ENCODE measurements at regions not wholly inside any gene's neighbourhood (a gene's known extent, or its start where the extent isn't known, plus 50 kb on each side); places are given as distances from the start of the nearest gene placed in this dataset.

DNA sequence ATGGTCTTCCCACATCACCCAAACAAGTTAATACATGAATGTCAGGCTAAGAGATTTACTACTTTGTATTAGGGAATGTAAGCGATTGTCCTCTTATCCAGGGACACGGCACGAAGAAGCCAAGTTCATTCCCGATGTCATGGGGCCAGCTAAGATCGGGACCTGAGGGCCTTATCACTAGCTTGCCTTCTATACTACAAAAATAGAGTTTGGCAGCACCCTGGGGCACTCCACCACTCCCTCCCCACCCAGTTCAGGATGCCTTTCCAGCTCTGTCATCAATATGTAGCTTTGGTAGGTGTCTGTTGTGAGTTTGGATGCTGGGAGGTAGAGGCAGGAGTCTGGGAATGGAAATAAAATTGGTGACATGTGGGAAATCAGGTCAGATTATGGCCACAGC, 197.5 kb downstream of the ATG4C start:
- DNase-seq (ENCODE audit: low spot score), result no peak

- no peak for DNase-seq (ENCODE audit: low spot score)
These were observed 204.9 kb downstream of the ATG4C start for GRCh38 chr1:62988867-62989266.

- DNase-seq (ENCODE audit: low spot score), result no peak
These were observed 205.6 kb downstream of the ATG4C start for GRCh38 chr1:62989497-62989896.

DNA sequence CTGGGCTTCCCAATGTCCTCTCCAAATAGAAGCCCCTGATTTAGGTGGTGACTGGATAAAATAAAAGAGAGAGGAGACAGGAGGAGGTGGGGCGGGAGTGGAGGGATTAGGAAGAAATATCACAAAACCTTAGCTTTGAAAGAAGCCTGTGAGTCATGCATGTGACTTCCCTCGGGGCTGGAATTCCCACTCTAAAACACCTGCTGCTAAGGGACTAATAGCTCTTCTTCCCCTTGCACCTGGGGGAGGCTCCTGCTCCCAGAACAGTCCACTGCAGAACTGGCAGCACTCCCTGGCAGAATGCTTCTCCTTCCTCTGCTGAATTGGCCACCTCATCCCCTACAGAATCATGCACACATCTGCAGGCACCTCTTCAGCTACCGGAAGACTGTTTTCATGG, 207.2 kb downstream of the ATG4C start:
- no peak for DNase-seq (ENCODE audit: low spot score)

- DNase-seq (ENCODE audit: low spot score), result no peak
These were observed 209.9 kb downstream of the ATG4C start for GRCh38 chr1:62993844-62994243.

DNA sequence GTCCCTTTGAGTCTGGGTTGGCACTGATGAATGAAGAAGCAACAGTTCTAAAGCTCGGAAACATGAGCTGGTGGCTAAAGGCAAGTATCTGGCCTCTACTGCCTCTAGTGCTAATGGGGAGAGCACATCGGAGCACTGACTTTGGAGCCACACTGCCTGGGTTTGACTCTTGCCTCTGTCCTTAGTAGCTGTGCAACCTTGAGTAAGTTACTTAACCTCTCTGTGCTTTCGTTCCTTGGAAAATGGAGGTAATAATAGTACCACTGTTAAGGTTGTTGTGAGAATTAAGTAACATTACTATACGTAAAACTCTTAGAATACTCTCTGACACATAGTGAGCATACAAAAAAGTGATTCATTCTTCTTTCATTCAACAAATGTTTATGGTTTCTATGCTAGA, 211.2 kb downstream of the ATG4C start:
- no peak for DNase-seq (ENCODE audit: low spot score)

GRCh38 chr1:62997884-62998283, 214.0 kb downstream of the ATG4C start:
- DNase-seq (ENCODE audit: low spot score), result no peak

- DNase-seq (ENCODE audit: low spot score), result no peak
These were observed 215.1 kb downstream of the ATG4C start for GRCh38 chr1:62998845-62999649.

GRCh38 chr1:63000508-63000907, 216.6 kb downstream of the ATG4C start:
- peak; percentile 36 for DNase-seq (ENCODE audit: low spot score)

- peak; percentile 64 for DNase-seq (ENCODE audit: low spot score)
These were observed 220.9 kb downstream of the ATG4C start for GRCh38 chr1:63004868-63005267.

DNA sequence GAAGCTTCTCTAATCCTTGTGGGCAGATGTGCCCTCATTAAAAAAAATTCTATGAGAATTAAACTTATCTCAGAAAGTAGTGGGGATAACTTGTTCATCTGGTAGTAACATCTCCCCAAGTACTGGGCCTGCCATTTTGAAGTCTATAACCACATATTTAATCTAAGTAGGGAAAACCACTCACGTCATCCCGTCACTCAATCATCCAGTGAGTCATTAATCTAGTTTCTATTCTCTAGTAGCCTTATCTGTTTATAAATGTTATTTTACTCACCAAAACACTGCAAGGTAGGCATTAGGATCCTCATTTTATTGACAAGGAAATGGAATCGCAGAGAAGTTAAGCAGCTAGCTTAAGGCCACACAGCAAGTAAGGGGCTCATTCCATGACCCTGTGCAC, 221.9 kb downstream of the ATG4C start:
- DNase-seq (ENCODE audit: low spot score), result no peak

DNA sequence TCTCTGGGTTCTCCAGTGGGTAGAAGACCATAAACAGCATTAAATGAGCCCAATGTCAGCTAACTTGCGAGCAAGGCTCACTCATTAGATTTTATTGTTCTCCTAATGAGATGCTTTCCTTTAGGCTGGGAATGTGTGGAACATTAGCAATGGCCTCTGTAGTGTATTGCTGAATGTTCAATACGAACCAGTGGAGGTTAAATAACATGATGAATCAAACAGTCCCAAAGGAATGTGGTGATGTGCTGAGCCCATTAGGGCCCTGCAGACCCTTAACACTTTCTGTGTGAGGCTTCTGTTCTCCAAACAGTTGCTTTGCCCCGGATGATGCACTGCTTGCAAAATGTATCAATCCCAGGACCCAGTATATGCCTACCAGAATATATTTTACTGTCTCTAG, 225.5 kb downstream of the ATG4C start:
- DNase-seq (ENCODE audit: low spot score), result no peak

DNA sequence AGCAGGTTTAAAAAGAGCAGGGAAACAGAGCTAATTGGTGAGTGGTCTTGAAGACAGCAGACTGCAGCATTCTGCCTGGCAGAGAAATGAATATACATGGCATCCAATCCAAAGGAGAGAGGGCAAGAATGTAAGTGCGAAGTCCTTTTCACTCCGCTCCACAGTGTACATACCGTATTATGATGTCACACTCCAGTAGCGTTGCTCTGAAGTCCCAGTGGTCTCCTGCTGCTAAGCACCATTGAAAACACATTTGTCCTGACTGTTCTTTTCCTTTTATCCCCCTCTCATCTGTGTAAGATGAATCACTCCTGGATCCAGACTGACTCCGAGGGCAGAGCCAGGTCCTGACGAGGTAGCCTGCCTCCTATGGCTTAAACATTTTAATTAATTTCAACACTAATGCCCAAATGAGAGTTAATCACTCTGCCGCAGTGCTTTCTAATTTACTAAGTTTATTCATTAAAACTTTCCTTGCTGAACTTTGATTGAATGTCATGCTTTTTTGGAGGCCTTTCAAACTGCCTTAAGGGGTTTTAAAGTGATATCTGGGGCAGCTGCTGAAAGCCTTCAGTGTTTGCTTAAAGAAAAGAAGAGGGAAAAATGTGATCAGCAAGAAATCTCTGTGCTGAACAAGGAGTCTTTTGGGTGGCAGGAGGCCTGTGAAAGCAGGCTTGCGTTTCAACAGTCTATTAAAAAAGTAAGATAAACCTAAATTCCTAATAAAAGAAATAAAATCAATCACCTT, 227.2 kb downstream of the ATG4C start:
- DNase-seq (ENCODE audit: low spot score), result no peak

DNA sequence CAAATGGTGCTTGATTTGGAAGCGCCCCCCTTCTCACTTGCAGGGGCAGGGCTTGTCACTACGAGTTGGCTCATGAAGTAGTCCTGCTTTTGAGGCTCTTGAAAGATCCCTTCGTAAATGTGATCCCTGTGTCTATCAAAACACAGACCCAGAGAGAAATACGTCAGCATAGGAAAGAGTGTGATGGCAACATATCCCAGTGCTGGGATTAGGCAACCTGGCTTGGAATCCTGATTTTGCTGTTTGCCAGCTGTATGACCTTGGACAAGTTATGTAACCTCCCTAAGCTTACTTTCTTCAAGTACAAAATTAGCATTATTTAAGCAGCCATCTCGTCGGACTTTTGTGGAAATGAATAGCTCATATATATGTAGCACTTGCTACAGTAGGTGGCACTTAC, 228.4 kb downstream of the ATG4C start:
- no peak for DNase-seq (ENCODE audit: low spot score)

- no peak for DNase-seq (ENCODE audit: low spot score)
These were observed 230.3 kb downstream of the ATG4C start for GRCh38 chr1:63014267-63014666.

DNA sequence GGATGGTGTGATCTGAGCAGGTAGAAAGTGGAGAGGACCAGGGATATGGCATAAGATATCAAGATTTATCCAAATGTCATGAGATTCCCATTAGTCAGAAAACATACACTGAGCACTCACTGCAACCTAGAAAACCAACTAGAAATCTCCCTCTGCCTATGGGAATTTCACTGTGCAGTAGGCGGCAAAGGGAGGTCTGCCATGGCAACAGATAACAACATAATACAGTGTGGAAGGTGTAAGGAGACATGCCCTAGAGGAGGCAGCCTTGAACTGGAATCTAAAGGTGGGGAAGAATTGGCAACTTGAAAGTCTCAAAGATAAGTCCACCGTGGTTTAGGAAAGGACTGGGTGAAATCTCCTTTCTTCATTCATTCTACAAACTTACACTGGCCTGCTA, 238.4 kb downstream of the ATG4C start:
- DNase-seq (ENCODE audit: low spot score), result no peak

GRCh38 chr1:63023171-63023570, 239.2 kb downstream of the ATG4C start:
- DNase-seq (ENCODE audit: low spot score), result no peak

GRCh38 chr1:63023637-63024036, 239.7 kb downstream of the ATG4C start:
- DNase-seq (ENCODE audit: low spot score), result no peak

DNA sequence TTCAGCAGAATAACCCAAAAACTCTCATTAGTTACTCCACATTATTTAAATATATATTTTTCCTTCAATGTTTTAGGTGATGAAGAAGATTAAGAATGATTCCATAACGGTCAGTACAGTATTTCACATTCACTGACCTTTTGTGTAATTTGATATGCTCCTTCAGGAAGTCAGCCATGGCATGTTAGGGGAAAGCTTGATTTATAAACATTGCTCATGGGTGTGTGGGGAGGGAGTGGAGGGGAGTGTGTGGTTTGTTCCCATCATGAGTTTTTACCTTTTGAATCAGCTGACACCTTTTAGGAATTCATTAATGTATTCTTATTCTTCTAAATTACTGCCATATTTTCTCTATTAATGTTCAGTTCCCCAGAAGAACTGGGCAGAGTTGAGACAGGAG, 240.2 kb downstream of the ATG4C start:
- no peak for DNase-seq (ENCODE audit: low spot score)

DNA sequence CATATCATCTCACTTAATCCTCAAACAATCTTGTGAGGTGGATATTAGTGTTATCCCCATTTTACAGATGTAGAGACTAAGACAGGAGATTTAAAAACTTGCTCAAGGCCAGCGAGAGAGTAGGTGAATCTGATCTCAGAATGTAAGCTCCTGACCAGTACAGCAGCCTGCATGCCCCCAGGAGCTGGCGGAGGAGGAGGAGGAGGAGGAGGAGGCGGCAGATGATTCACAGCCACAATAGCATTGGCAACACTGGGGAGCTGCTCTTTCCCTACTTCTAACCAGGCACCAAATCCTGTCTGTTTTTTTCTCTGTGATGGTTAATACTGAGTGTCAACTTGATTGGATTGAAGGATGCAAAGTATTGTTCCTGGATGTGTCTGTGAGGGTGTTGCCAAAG, 243.2 kb downstream of the ATG4C start:
- no peak for DNase-seq (ENCODE audit: low spot score)

DNA sequence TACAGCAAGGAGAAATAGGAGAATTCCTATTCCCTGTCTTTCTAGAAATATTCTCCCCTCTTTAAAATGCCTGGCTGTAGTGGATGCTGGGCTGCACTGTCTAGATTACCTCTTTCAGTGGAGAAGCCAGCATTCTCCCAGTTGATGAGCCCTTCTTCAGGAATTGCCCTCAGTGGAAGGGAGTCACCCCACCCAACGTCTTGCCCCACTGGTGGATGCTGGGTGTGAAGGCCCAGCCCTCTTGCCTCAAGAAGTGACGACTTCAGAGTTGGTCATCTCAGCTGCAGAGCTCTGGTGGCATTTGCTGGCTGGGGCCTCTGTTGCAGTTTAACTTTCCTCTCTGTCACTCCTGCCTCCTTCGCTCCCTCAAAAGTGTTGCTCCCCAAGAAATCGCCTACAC, 248.2 kb downstream of the ATG4C start:
- DNase-seq (ENCODE audit: low spot score), result no peak

GRCh38 chr1:63033211-63033610, 249.3 kb downstream of the ATG4C start:
- no peak for DNase-seq (ENCODE audit: low spot score)

GRCh38 chr1:63034256-63034655, 250.3 kb downstream of the ATG4C start:
- DNase-seq (ENCODE audit: low spot score), result no peak

DNA sequence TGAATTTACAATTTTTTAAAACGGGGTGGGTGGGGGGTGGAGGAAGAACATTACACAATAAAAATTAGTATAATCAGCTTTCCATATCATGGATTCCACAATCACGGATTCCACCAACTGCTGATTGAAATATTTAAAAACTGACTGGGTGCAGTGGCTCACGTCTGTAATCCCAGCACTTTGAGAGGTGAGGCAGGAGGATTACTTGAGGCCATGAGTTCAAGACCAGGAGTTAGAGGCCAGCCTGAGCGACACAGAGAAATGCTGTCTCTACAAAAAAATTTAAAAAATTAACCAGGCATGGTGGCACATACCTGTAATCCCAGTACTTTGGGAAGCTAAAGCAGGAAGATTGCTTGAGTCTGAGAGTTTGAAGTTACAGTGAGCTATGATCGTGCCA, 254.7 kb downstream of the ATG4C start:
- no peak for DNase-seq (ENCODE audit: low spot score)

Data from iPS-NIHi11 (cell line).